ENCODE measurements at regions not wholly inside any gene's neighbourhood (a gene's known extent, or its start where the extent isn't known, plus 50 kb on each side); places are given as distances from the start of the nearest gene placed in this dataset.

GRCh38 chr5:23703940-23704855 is 196.8 kb downstream of the PRDM9 start:
- no peaks in the 10 kb centered on the region for H3K79me1 ChIP-seq (ENCODE audit: low read depth in 1 of 2, low read length in 2 of 2)
- H3K4me3 ChIP-seq (ENCODE audit: insufficient read depth, low read depth, low read length), result no peak overlapping the region
- no peak overlapping the region for H2BK20ac ChIP-seq (ENCODE audit: low read depth, low read length)
- H4K20me1 ChIP-seq (ENCODE audit: insufficient read depth, low read length), result no peaks in the 10 kb centered on the region
- H3K27ac ChIP-seq (ENCODE audit: insufficient read depth, low read length), result no peak overlapping the region
- H3K56ac ChIP-seq (ENCODE audit: extremely low read depth, insufficient read depth, low read length), result no peak overlapping the region
- no peak overlapping the region for H3K9ac ChIP-seq (ENCODE audit: low read depth, low read length)
- ChIA-PET CTCF (no interaction called here), POLR2A (ENCODE audit: unreplicated experiment) (no interaction called here)
- H3K4me1 ChIP-seq (ENCODE audit: control insufficient read depth, insufficient read depth, low read length), result no peaks in the 10 kb centered on the region
- DNase-seq, result no peak
- no peak overlapping the region for H2BK120ac ChIP-seq (ENCODE audit: low read depth, low read length)
- no peak overlapping the region for H2AK9ac ChIP-seq (replicated peaks; ENCODE audit: low read depth, low read length, poor library complexity)
- H3K18ac ChIP-seq (ENCODE audit: low read depth, low read length), result no peak overlapping the region
- TF ChIP-seq SMC3 (IDR thresholded peaks at IDR 0.05; ENCODE audit: low read depth, low read length) (no peak), BHLHE40 (IDR thresholded peaks at IDR 0.05; ENCODE audit: low read depth, low read length) (no peak), MAFK (IDR thresholded peaks at IDR 0.05; ENCODE audit: low read depth, low read length) (no peak), ELK1 (IDR thresholded peaks at IDR 0.05; ENCODE audit: borderline replicate concordance, low read depth, low read length) (no peak), NFE2L2 (IDR thresholded peaks at IDR 0.05; ENCODE audit: low read depth, low read length) (no peak), FOS (IDR thresholded peaks at IDR 0.05; ENCODE audit: low read depth, low read length) (no peak), CEBPB (IDR thresholded peaks at IDR 0.05; ENCODE audit: low read depth, low read length) (no peak), MAZ (IDR thresholded peaks at IDR 0.05; ENCODE audit: borderline replicate concordance, low read depth, low read length) (no peak), RAD21 (IDR thresholded peaks at IDR 0.05; ENCODE audit: low read length) (no peak), CHD1 (IDR thresholded peaks at IDR 0.05; ENCODE audit: low read depth, low read length) (no peak), RFX5 (IDR thresholded peaks at IDR 0.05; ENCODE audit: low read depth, low read length) (no peak)
- TF ChIP-seq, protein P1, sequence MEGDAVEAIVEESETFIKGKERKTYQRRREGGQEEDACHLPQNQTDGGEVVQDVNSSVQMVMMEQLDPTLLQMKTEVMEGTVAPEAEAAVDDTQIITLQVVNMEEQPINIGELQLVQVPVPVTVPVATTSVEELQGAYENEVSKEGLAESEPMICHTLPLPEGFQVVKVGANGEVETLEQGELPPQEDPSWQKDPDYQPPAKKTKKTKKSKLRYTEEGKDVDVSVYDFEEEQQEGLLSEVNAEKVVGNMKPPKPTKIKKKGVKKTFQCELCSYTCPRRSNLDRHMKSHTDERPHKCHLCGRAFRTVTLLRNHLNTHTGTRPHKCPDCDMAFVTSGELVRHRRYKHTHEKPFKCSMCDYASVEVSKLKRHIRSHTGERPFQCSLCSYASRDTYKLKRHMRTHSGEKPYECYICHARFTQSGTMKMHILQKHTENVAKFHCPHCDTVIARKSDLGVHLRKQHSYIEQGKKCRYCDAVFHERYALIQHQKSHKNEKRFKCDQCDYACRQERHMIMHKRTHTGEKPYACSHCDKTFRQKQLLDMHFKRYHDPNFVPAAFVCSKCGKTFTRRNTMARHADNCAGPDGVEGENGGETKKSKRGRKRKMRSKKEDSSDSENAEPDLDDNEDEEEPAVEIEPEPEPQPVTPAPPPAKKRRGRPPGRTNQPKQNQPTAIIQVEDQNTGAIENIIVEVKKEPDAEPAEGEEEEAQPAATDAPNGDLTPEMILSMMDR (conservative IDR thresholded peaks at IDR 0.05; ENCODE audit: low read depth, low read length), result no peak
- no peak overlapping the region for H3K4me2 ChIP-seq (ENCODE audit: low read depth, low read length)
- H3K27me3 ChIP-seq (ENCODE audit: control insufficient read depth, insufficient read depth, low read length), result no peaks in the 10 kb centered on the region
- in situ Hi-C loops (cut with MboI; ENCODE audit: low sequenced_read_pairs), result no loop called here
- H3K4ac ChIP-seq (ENCODE audit: low read depth, low read length), result no peak overlapping the region
- H2BK15ac ChIP-seq (ENCODE audit: low read depth, low read length), result no peak overlapping the region
- no peaks in the 10 kb centered on the region for H3K9me1 ChIP-seq (ENCODE audit: insufficient read depth, low read length)
- H2BK5ac ChIP-seq (ENCODE audit: low read depth, low read length, poor library complexity, severe bottlenecking), result no peak overlapping the region
- 100% methylated on average over 1 of the region's 5 CpGs; no CpG with 5 or more reads in 1 of the 2 experiments for WGBS, 2 experiments (ENCODE audit: extremely low coverage in 2 of 2, insufficient read length in 1 of 2)
- H4K91ac ChIP-seq (ENCODE audit: insufficient read depth, low read depth, low read length), result no peak overlapping the region
- H3K23ac ChIP-seq (ENCODE audit: low read depth, low read length), result no peak overlapping the region
- intact Hi-C loops (cut with micrococcal nuclease), result no loop called here
- no peak overlapping the region for H3K14ac ChIP-seq (replicated peaks; ENCODE audit: low read depth, low read length)
- no peak overlapping the region for H2AFZ ChIP-seq (replicated peaks; ENCODE audit: low read length, poor library complexity)
- dilution Hi-C loops (cut with HindIII; ENCODE audit: low sequenced_read_pairs, unreplicated experiment), result no loop called here
- no TSS peak for BruUV-seq (replicated peaks)
- H4K5ac ChIP-seq (ENCODE audit: low read depth, low read length), result no peak overlapping the region
- no peaks in the 10 kb centered on the region for H3K36me3 ChIP-seq (ENCODE audit: control insufficient read depth, insufficient read depth, low read length)
- no peak overlapping the region for H2AK5ac ChIP-seq (ENCODE audit: low read depth, low read length)
- no peak overlapping the region for H4K8ac ChIP-seq (ENCODE audit: low read depth in 2 of 2, low read length in 2 of 2)
- no peaks in the 10 kb centered on the region; the same call in 1 of the 2 replicates for H3K9me3 ChIP-seq (ENCODE audit: control insufficient read depth, insufficient read depth, low read length)
- ATAC-seq (ENCODE audit: low read depth), result no peak

All from IMR-90 (cell line).